Smooth muscle cell (in vitro differentiated cells): ENCODE measurements at regions not wholly inside any gene's neighbourhood (a gene's known extent, or its start where the extent isn't known, plus 50 kb on each side); places are given as distances from the start of the nearest gene placed in this dataset.

Source experiments
- DNase-seq: peaks from one replicate; lab custom pipeline; 2025; ENCODE audit not compliant: unreplicated experiment; lab: John Stamatoyannopoulos, UW
- H2AFZ ChIP-seq: fragments of 200-600 bp; sonication (generic); 2 replicates; pipeline ENCODE4 v1.6.0; 2016; ENCODE audit warnings: antibody characterized with exemption, low read depth, mild to moderate bottlenecking
- H3F3A ChIP-seq: fragments of 200-600 bp; sonication (generic); 2 replicates; pipeline ENCODE4 v1.6.0; 2017; ENCODE audit warnings: antibody characterized with exemption, low read depth
- H3K27ac ChIP-seq: fragments of 200-600 bp; sonication (generic); 2 replicates; pipeline ENCODE4 v1.5.1; 2016; ENCODE audit warnings: low read depth, mild to moderate bottlenecking
- H3K27me3 ChIP-seq: fragments of 200-600 bp; sonication (generic); 2 replicates; pipeline ENCODE4 v1.6.1; 2016; ENCODE audit warnings: low read depth, mild to moderate bottlenecking
- H3K36me3 ChIP-seq: fragments of 200-600 bp; sonication (generic); 2 replicates; pipeline ENCODE4 v1.5.1; 2016; ENCODE audit warnings: low read depth
- H3K4me1 ChIP-seq: fragments of 200-600 bp; sonication (generic); 2 replicates; pipeline ENCODE4 v1.5.1; 2016; ENCODE audit warnings: low read depth
- H3K4me2 ChIP-seq: fragments of 200-600 bp; sonication (generic); 2 replicates; pipeline ENCODE4 v1.6.0; 2016; ENCODE audit warnings: mild to moderate bottlenecking
- H3K4me3 ChIP-seq: fragments of 200-600 bp; sonication (generic); 2 replicates; pipeline ENCODE4 v1.5.1; 2016; ENCODE audit warnings: mild to moderate bottlenecking
- H3K79me2 ChIP-seq: fragments of 200-600 bp; sonication (generic); 2 replicates; pipeline ENCODE4 v1.6.0; 2016; ENCODE audit warnings: low read depth, mild to moderate bottlenecking
- H3K9ac ChIP-seq: fragments of 200-600 bp; sonication (generic); 2 replicates; pipeline ENCODE4 v1.6.0; 2016; ENCODE audit warnings: low read depth
- H3K9me3 ChIP-seq: fragments of 200-600 bp; sonication (generic); replicated peaks from 2 replicates; pipeline ENCODE4 v1.5.1; 2016; ENCODE audit warnings: low read depth
- H4K20me1 ChIP-seq: fragments of 200-600 bp; sonication (generic); 2 replicates; pipeline ENCODE4 v1.6.0; 2016; ENCODE audit warnings: low read depth
- CTCF ChIP-seq: fragments of 200-600 bp; sonication (generic); IDR thresholded peaks from 2 replicates; pipeline ENCODE4 v1.5.1; 2017; ENCODE audit warnings: borderline replicate concordance, mild to moderate bottlenecking, antibody characterized with exemption; ENCODE audit not compliant: insufficient read depth, poor library complexity, severe bottlenecking
- WGBS: methylation state at CpG from one replicate; pipeline ENCODE4 v1.1.7; 2016; ENCODE audit warnings: low lambda C conversion rate; 5-methylcytosine and 5-hydroxymethylcytosine counted together

- Histone ChIP-seq H3K27ac (no peak overlapping the region), H3F3A (no peaks in the 10 kb centered on the region), H3K79me2 (no peaks in the 10 kb centered on the region), H4K20me1 (no peaks in the 10 kb centered on the region), H3K4me3 (no peak overlapping the region), H3K9ac (no peak overlapping the region), H3K4me2 (no peak overlapping the region), H3K36me3 (no peaks in the 10 kb centered on the region), H2AFZ (no peak overlapping the region), H3K9me3 (no peaks in the 10 kb centered on the region), H3K27me3 (no peaks in the 10 kb centered on the region), H3K4me1 (no peaks in the 10 kb centered on the region)
- 89% methylated on average over 2 of the region's 2 CpGs for WGBS
- no peak for DNase-seq
- no peak for TF ChIP-seq CTCF
Observed at GRCh38 chr2:122491011-122491410, 735.6 kb downstream of the TSN start.

- WGBS = 95% methylated on average over 1 of the region's 1 CpG
- H3K9me3 ChIP-seq = no peaks in the 10 kb centered on the region
Observed at GRCh38 chr2:122500316-122501105, 745.1 kb downstream of the TSN start.

GRCh38 chr2:122506620-122507019, 751.2 kb downstream of the TSN start:
- Histone ChIP-seq H3K4me3 (no peak overlapping the region), H3F3A (no peaks in the 10 kb centered on the region), H4K20me1 (no peaks in the 10 kb centered on the region), H3K36me3 (no peaks in the 10 kb centered on the region), H3K4me2 (no peak overlapping the region), H3K9me3 (no peaks in the 10 kb centered on the region), H3K79me2 (no peaks in the 10 kb centered on the region), H3K9ac (no peak overlapping the region), H2AFZ (no peak overlapping the region), H3K27ac (no peak overlapping the region), H3K27me3 (no peaks in the 10 kb centered on the region), H3K4me1 (no peaks in the 10 kb centered on the region)
- WGBS = 87% methylated on average over 3 of the region's 3 CpGs
- TF ChIP-seq CTCF = no peak
- no peak for DNase-seq

More at GRCh38 chr2:122500316-122501105, 745.1 kb downstream of the TSN start:
- H3K79me2 ChIP-seq = no peaks in the 10 kb centered on the region
- no peak overlapping the region for H3K27ac ChIP-seq
- H4K20me1 ChIP-seq = no peaks in the 10 kb centered on the region
- no peak overlapping the region for H3K4me2 ChIP-seq
- H3F3A ChIP-seq = no peaks in the 10 kb centered on the region
- no peak overlapping the region for H2AFZ ChIP-seq
- H3K36me3 ChIP-seq = no peaks in the 10 kb centered on the region
- H3K27me3 ChIP-seq = no peaks in the 10 kb centered on the region
- no peak for DNase-seq
- no peak for TF ChIP-seq CTCF
- H3K9ac ChIP-seq = no peak overlapping the region
- H3K4me3 ChIP-seq = no peak overlapping the region
- H3K4me1 ChIP-seq = no peaks in the 10 kb centered on the region

GRCh38 chr2:122507261-122507660, 751.8 kb downstream of the TSN start:
- Histone ChIP-seq H3K4me3 (no peak overlapping the region), H3K36me3 (no peaks in the 10 kb centered on the region), H3K27me3 (no peaks in the 10 kb centered on the region), H3K9ac (no peak overlapping the region), H3K27ac (no peak overlapping the region), H3K4me2 (no peak overlapping the region), H2AFZ (no peak overlapping the region), H3K9me3 (no peaks in the 10 kb centered on the region), H3F3A (no peaks in the 10 kb centered on the region), H4K20me1 (no peaks in the 10 kb centered on the region), H3K79me2 (no peaks in the 10 kb centered on the region), H3K4me1 (no peaks in the 10 kb centered on the region)
- no peak for TF ChIP-seq CTCF
- DNase-seq = no peak
- 72% methylated on average over 1 of the region's 1 CpG for WGBS
